Mesenteric fat pad (tissue), 1 donor: ENCODE measurements at regions not wholly inside any gene's neighbourhood (a gene's known extent, or its start where the extent isn't known, plus 50 kb on each side); places are given as distances from the start of the nearest gene placed in this dataset.

ENCODE experiments used
- DNase-seq: peaks from one replicate; pipeline ENCODE4 v3.0.0-alpha.2; 2020; ENCODE audit warnings: low spot score
- donor health status: DM: yes; HTN: yes; CAD: no.

DNA sequence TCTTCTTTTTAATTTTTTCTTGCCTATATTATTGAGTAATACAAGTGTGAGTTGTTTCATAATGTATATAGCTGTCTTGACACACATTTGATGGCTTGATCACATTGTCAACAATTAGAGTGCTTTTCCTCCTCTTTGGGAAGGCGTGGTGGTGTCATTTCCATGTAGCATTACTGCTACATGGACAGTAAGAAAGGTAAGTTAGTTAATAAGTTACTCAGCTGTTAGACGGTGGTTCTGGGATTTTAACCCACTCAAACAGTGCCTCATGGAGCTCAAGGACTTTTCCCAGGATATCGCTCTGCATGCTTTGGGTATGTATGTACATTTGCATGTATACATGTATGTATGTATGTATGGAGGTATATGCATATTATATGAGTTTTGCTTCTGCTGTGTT is 94.6 kb downstream of the HAPSTR1 start:
- no peak for DNase-seq

DNA sequence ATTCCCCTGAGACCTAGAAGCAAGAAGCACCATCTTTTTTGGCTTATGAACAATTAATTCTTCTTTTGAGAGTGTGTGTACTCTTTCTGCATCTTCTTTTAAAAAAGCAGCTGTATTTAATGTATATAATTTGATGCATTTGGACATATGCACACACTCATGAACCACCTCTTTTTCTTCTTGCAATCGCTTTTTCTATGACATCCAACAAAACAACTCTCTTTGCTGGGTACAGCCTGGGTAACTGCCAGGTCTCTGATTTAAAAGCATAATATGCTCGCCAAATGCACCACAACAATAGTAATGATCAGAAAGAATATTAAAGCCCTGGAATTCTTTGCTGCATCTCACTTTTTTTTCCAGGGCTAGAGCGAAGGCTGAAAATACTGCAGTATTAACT is 97.3 kb downstream of the HAPSTR1 start:
- no peak for DNase-seq

DNA sequence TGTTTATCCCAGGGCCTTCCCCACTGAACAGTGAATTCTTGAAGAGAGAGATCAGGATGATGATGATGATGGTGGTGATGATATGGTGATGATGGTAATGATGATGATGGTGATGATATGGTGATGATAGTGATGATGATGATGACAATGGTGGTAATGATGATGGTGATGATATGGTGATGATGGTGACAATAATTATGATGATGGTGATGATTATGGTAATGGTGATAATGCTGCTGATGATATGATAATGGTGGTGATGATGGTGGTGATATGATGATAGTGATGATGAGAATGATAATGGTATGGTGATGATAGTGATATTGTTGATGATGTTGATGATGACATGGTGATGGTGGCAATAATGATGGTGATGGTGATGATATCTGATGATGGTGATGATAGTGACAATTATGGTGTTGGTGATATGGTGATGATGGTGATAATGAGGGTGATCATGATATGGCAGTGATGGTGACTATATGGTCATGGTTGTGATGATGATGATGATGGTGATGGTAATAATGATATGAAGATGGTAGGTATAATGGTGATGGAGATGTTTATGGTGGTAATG is 99.9 kb downstream of the HAPSTR1 start:
- no peak for DNase-seq

DNA sequence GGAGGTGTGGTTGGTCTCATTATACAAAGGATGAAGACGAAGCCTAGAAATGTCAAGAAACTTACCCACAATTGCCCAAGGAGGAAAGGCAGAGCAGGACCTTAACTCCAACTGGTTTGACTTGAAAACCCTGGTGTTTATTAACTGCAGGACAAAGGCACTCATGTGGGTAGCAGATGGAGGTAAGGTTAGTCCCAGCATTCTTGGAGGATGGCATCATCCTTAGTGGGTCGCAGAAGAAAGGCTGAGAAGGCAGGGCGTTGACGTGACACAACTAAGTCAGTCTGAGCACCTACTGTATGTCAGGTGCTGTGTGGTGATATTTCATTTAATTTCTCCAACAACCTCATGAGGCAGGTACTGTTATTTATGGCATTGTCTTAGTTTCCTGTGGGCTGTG is 101.3 kb downstream of the HAPSTR1 start:
- DNase-seq, result no peak

DNA sequence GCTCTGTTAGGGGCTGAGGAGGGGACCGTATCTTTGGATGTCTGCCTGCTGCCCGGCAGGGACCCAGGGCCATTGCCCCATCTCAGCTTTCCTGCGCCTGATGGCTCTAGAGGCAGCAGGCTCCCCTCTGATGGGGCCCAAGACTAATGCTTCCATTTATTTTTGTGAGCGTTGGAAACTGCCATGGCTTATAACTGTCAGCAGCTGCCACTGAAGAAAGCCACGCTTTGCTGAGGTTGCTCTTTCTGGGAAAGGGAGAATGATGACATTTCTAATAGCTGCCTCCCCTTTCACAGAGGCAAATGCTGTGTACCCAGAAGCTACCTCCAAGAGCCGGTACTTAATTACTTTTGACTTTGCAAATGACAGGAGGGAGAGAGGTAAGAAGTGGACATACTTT is 103.8 kb downstream of the HAPSTR1 start:
- DNase-seq, result no peak

DNA sequence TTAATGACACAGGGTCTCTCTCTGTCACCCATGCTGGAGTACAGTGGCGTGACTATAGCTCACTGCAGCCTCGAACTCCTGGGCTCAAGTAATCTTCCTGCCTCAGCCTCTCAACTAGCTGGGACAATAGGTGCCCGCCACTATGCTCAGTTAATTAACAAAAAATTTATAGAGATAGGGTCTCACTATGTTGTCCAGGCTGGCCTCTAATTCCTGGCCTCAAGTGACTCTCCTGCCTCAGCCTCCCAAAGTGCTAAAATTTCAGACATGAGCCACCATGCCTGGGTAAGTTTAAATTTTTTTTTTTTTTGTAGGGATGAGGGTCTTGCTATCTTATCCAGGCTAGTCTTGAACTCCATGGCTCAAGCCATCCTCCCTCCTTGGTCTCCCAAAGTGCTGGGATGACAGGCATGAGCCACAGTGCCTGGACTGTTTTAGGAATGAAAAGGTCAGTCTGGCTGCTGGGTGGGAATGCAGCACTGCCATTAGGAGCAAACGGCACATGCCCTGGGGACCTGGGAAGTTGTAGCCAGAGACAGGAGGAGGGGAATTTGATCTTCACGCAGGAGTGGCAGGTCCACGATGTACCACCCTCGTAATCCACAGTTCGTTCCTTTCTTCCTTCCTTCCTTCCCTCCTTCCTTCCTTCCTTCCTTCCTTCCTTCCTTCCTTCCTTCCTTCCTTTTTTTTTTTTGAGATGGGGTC is 106.7 kb downstream of the HAPSTR1 start:
- no peak for DNase-seq

DNA sequence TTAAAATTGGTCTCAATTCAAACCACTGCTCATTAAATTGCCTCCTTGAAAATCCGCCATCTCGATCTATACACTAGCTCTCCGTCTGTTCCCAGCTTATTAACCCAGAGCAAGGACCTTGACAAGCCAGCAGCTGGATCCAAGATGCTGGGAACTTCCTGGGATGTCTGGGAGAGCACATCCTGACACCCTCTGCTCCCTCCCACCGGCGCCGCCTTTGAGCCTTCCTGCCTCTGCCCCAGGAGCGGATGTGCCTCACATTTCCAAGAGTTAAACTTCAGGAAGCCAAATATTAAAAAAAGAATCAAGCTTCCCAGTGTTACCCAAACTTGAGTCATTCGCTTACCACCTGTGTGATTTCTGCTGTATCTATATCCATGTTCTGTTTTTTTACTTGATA is 107.9 kb downstream of the HAPSTR1 start:
- no peak for DNase-seq

DNA sequence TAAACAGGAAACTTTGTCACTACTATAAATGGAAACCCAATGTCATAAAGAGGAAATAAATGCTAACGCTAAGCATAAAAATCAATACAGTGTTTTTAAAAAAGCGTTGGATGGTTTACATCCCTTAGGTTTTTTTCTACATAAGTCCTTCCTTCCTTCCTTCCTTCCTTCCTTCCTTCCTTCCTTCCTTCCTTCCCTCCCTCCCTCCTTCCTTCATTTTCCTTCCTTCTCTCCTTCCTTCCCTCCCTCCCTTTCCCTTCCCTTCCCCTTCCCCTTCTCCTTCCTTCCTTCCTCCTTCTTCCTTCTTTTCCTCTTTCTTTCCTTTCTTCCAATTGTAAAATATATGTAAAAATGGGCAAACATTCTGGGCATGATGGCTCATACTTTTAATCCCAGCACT is 108.3 kb downstream of the HAPSTR1 start:
- no peak for DNase-seq

DNA sequence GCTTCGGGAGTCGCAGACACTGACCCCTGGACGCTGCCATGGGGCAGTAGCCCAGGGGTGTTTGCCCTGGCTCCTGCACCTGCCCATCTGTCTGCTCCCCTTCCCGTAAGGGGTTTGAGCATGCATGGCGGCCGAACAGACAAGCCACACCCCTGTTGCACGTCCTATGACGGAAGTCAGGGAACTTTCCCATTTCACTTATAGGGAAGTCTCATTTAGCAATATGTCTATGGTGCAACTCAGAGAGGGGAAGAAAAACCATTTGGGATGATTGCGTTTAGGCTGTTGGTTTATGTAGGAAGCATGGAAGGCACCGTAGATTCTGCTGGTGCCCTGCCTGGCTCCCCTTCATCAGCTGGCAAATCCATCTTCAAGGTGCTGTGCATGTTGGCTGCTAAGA is 112.5 kb downstream of the HAPSTR1 start:
- no peak for DNase-seq

DNA sequence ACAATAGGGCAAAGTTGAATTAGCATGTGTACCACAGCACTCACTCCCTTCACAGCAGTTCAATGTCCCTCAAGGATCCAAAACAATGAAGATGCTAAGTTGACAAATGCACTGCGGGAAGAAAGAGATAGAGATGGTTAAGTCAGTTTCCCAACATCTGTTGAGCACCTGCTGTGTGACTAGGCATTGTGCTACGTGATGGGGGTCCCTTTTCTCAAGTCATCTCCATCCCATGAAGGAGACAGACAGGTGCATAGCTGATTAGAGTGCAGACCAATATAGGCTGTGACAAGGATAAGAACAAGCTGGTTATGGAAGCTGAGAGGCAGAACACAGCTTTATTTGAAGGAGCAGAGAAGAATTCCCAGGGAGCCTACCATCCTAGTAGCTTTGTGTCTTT is 114.2 kb downstream of the HAPSTR1 start:
- no peak for DNase-seq

DNA sequence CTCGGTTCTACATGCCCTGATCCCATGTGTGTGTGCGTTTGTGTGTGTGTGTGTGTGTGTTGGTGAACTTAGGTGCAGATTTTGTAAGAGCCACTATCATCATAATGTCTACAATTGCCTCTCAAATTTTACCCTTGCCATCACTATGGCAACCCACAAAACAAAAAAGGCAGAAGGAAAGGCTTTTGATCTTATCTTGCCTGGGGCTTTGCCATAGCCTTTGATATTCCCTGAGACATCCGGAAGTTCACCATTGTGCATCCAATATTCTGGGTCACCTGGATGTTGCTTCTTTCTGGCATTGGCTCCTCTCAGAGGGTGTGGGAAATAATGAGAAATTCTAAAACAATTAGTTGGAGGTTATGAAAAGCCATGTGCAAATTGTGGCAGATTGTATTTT is 114.7 kb downstream of the HAPSTR1 start:
- DNase-seq, result no peak

DNA sequence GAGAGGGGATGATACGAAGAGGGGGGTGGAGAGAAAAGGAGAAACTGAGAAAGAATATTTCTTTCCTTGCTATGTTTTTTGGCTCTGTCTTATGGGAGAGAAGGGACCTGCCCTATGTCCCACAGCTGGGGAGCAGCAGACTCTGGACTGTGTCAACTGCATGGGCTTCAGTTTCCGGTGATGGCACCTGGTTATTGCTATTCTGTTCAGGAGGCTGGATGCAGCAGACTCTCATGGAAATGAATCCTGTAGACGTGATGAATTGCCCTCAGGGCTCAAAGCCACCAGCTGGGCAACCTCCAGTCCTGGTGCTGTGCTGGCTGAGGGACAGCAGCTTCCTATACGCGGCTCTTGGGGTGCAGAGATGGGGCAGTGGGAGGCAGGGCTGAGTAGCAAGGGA is 121.2 kb downstream of the HAPSTR1 start:
- no peak for DNase-seq

DNA sequence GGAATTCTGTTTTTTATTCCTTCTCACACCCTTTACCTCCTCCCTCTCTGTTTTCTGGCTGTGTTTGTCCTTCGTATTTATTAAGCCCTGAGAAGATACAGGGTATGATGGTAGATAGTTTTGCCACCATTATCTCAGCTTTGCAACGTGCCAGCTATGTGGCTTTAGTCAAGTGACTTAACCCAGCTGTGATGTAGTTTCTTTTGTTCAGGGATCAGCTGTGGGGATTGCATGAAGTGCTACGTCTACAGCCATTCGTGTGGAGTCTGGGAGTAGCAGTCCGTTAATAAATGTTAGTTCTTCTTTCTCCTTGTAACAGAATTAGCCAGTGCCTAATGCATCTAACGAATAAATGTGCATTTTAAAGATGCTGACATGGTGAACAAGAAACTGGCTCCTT is 128.4 kb downstream of the HAPSTR1 start:
- no peak for DNase-seq

DNA sequence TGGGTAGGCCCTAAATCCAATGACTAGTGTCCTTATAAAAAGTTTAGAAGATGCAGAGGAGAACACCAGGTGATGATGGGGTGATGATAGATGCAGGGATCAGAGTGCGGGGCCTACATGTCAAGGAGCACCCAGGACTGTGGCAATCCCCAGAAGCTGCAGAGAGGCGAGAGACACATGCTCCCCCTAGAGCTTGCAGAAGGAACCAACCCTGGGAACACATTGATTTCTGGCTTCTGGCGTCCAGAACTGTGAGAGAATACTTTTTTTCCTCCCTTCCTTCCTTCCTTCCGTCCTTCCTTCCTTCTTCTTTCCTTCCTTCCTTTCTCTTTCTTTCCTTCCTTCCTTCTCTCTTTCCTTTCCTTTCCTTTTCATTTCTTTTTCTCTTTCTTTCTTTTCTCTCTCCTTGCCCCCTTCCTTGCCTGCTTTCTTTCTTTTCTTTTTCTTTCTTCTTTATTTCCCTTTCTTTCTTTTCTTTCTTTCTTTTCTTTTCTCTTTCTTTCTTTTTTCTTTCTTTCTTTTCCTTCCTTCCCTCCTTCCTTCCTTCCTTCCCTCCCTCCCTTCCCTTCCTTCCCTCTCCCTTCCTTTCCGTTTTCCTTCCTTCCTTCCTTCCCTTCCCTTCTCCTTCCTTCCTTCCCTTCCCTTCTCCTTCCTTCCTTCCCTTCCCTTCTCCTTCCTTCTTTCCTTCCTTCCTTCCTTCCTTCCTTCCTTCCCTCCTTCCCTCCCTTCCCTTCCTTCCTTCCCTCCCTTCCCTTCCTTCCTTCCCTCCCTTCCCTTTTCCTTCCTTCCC is 134.3 kb downstream of the HAPSTR1 start:
- DNase-seq, result no peak

DNA sequence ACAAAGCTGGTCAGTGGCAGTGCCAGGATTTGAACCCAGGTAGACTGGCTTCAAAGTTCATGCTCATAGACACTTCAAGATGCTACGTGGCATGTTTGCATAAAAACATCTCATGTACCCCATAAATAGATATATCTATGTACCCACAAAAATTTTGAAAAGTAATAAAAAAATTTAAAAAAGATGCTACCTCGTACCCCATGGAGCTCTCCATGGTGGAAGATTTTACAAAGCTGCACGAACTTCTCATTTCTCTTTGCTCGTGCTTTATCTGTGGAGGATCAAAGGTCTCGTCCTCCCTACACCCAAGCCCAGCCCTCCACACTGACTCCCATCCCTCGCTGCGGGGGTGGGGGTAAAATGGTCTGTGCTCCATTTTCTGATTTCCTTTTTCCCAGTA is 135.5 kb downstream of the HAPSTR1 start:
- no peak for DNase-seq

DNA sequence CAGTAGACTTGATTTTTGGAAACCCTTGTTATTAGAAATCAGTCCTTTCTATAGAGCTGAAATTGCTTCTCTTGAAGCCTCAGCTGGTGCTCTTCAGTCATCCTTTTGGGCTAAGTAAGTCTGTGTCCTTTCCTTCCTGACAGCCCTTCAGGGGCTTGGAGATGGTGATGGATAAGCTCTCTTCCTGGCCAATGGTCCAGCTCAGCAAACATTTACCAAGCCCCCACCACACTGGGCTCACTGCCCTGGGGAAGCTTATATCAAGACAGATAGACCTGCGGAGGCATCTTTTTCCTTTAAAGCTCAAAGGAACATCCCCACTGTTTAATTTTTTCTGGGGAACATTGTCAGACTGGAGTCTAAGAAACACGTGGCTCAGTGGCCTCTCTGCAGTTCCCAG is 139.6 kb downstream of the HAPSTR1 start:
- DNase-seq, result no peak

DNA sequence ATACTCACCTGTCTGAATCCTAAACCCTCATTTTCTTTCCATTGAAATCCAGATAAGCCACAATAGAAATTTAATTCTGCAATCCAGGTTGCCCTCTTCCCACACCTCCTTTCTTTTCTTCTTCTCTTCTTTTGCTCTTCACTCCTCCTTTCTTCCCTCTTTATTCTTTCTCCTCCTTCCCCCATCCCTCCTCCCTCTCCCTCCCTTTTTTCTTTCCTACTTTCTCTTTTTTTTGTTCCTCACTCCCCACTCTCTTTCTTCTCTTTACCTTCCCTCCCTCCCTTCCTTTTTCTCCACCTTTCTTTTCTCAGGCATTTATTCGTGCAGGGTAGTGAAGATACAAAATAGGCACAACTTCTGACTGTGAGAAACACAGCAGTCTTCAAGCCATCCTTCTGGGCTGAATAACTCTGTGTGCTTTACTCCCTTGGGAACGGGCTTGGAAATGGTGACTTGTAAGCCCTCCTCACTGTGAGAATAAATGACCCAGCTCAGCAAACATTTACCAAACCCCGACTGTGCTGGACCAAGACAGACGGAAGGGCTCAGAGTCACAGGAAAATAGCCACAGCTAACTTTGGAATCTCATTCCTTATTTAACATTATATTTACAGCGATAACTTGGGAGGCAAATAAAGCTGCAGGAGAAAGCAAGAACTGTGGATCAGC is 140.8 kb downstream of the HAPSTR1 start:
- peak; percentile 47 for DNase-seq

DNA sequence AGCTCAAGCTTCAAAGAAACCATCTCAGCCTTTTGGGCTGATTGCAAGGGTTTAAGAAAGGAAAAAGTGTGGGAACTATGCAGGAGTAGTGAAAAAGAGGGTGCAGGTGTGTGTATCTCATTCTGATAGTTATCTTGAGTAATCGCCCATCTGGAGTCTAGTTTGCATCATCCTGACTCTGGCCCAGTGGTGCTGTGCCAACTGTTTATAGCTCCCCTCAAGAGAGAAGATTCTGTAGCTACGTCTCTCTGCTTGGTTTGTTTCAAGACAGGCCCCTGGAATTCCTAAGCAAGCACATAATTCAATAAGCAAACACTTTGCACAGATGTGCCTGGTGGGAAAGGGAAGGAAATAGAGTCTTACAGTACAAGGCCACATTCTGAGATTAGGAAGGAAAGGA is 144.4 kb downstream of the HAPSTR1 start:
- DNase-seq, result no peak

DNA sequence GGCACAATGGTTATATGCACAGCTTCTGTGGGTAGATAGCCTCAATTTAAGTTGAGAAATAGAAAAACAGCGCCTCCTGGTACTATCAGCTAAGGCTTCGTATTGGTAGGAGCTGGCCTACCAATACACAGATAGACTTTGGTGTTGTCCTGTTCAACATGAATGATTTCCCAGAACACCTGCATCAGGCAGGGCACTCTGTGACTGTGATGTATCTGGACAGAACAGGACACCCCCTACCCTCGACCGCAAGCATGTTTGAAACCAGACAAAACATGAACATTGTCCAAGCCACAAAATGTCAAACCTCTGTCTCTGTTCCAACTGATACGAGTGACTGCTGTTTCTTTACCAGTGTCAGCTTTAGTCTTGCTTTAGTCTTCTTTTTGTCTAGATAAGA is 144.9 kb downstream of the HAPSTR1 start:
- no peak for DNase-seq

DNA sequence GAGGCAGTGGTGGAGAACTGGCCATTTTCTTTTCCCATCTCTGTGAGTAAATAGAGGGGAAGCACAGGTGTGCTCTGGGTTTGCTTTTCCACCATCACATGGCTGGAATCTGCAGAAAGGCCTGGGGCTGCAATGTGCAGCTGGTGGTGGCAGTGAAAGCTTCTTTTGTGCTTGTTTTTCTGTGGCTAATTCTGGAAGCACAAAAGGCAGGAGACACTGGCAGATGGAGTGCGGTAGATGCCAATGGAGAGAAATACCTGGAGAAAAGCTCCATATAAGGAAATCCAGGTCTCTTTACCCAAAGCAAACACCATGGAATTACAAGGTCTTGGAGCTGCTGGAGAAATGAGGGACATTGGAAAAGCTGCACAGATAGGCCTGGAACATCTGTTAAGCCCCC is 146.9 kb downstream of the HAPSTR1 start:
- no peak for DNase-seq

DNA sequence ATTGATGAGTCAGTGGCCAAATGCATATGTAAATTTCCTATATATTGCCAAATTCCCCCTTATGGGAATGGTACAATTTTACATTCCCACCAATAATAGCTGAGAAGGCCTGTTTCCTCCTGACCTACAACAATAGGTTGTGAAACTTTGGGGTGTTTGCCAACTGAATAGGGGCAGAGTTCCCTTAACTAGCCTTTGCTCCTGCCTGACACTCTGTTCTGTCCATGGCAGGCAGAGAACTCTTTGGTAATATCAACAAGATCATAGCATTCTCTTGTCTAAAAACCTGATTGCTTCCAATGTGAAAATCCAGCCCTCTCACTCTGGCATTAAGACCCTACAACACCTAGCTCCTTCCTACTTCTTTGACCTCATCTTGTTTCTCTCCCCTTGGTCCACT is 149.7 kb downstream of the HAPSTR1 start:
- no peak for DNase-seq

DNA sequence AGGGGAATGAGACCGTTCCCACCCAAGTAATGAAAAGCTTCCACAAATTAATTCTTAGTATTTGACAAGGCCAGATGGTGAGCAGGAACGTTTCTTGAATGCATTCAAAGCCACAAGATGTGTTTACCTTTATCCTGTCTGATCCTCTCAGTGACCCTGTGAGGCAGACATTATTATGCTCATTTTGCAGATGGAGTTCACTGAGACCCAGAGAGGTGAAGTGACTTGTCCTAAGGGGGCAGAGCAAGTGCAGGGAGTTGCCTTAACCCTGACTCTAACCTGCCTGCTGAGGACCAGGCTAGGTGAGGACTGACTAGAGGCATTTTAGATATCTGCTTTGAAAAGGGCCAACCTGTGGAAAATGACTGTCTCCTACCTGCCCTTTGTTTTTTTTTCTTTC is 156.7 kb downstream of the HAPSTR1 start:
- no peak for DNase-seq
